ENCODE measurements at regions not wholly inside any gene's neighbourhood (a gene's known extent, or its start where the extent isn't known, plus 50 kb on each side); places are given as distances from the start of the nearest gene placed in this dataset.

DNA sequence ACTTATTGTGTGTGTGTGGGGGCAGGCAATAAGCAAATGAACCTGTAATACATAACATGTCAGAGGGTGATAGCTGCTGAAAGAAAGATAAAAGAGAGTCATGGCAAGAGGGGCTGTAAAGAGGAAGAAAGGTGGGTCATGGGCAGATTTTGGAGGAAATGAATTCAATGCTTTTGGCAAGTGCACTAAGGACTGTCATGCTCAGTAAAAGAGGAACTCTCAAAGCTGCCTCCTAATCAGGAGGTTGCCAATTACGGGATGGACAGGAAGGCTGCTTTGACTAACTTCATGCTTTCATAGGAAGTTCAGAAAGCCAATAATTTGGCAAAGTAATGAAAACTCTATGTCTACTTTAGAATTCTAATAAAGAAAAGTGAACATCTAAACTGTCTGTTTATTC is 401.2 kb downstream of the SH2D4B start:
- intact Hi-C loops (cut with DNase I; ENCODE audit: low total_unique reads) = no loop called here
- Histone ChIP-seq H3K9me3 (no peaks in the 10 kb centered on the region), H3K4me3 (no peak overlapping the region), H3K27me3 (no peaks in the 10 kb centered on the region), H3K4me1 (no peaks in the 10 kb centered on the region), H3K36me3 (no peaks in the 10 kb centered on the region), H3K27ac (no peak overlapping the region)
- DNase-seq (ENCODE audit: low spot score in 2 of 2) = no peak
- TF ChIP-seq POLR2A (IDR thresholded peaks at IDR 0.05) (no peak), POLR2AphosphoS5 (IDR thresholded peaks at IDR 0.05) (no peak)
- TF ChIP-seq, protein P1, sequence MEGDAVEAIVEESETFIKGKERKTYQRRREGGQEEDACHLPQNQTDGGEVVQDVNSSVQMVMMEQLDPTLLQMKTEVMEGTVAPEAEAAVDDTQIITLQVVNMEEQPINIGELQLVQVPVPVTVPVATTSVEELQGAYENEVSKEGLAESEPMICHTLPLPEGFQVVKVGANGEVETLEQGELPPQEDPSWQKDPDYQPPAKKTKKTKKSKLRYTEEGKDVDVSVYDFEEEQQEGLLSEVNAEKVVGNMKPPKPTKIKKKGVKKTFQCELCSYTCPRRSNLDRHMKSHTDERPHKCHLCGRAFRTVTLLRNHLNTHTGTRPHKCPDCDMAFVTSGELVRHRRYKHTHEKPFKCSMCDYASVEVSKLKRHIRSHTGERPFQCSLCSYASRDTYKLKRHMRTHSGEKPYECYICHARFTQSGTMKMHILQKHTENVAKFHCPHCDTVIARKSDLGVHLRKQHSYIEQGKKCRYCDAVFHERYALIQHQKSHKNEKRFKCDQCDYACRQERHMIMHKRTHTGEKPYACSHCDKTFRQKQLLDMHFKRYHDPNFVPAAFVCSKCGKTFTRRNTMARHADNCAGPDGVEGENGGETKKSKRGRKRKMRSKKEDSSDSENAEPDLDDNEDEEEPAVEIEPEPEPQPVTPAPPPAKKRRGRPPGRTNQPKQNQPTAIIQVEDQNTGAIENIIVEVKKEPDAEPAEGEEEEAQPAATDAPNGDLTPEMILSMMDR (IDR thresholded peaks at IDR 0.05) = no peak

DNA sequence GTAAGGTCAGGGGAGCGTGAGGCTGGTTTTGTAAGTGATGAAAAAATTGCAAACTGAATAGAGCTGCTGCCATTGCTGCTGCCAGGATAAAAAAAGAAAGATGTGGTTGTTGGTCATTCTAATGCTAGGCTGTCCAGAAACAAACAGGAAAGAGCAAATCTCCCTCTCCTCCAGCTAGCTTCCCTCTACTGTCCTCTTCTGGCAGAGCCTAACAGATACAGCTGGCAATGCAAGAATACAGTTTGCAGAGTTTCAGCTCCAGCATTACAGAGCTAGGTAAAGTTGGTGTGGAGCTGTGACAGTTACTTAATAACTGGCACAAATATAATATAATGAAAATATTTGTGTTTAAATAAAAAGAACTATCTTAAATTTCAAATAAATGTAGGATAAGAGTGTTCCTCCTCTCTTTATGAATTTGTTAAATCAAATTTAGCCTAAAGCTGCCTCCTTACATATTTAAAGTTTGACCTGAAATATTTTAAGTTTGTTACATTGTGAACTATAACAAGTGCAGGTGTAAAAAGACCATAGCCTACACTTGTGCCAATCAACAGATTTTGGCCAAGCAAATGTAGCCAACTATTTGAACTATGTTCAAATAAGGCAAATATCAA is 407.7 kb downstream of the SH2D4B start:
- Histone ChIP-seq H3K27ac (no peak overlapping the region), H3K9me3 (no peaks in the 10 kb centered on the region), H3K36me3 (no peaks in the 10 kb centered on the region), H3K4me1 (no peaks in the 10 kb centered on the region), H3K27me3 (no peaks in the 10 kb centered on the region), H3K4me3 (no peak overlapping the region)
- no peak for DNase-seq (ENCODE audit: low spot score in 2 of 2)
- intact Hi-C loops (cut with DNase I; ENCODE audit: low total_unique reads) = no loop called here
- TF ChIP-seq, protein P1 (IDR thresholded peaks at IDR 0.05) = peak in 2 of 3 donors; percentile 52 to 68
- TF ChIP-seq POLR2A (IDR thresholded peaks at IDR 0.05) = no peak

DNA sequence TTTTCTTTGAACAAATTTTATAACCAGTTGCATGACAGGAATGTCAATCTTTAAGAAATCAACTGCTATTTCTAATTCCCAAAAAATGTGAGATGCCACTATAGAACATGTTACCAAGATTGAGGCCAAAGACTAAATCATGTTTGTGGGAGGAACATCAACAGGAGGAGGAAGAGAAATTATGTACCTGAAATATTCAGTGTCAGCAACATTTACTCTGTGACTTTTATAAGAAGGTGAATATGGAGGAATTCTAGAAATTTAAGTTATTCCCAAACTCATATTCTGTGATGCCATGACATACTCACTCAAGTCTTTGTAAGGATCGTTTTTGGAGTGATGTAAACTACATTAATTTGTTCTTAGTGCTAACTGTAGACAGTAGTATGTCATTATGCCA is 408.4 kb downstream of the SH2D4B start:
- intact Hi-C loops (cut with DNase I; ENCODE audit: low total_unique reads) = no loop called here
- H3K4me1 ChIP-seq = no peaks in the 10 kb centered on the region
- H3K27ac ChIP-seq = peak overlapping the region in 1 of 2 donors; percentile 19
- H3K27me3 ChIP-seq = no peaks in the 10 kb centered on the region
- no peaks in the 10 kb centered on the region for H3K9me3 ChIP-seq
- DNase-seq (ENCODE audit: low spot score in 2 of 2) = no peak
- TF ChIP-seq POLR2AphosphoS5 (IDR thresholded peaks at IDR 0.05) (no peak), POLR2A (IDR thresholded peaks at IDR 0.05) (no peak)
- TF ChIP-seq, protein P1 (IDR thresholded peaks at IDR 0.05) = no peak
- no peaks in the 10 kb centered on the region for H3K36me3 ChIP-seq
- H3K4me3 ChIP-seq = no peak overlapping the region

DNA sequence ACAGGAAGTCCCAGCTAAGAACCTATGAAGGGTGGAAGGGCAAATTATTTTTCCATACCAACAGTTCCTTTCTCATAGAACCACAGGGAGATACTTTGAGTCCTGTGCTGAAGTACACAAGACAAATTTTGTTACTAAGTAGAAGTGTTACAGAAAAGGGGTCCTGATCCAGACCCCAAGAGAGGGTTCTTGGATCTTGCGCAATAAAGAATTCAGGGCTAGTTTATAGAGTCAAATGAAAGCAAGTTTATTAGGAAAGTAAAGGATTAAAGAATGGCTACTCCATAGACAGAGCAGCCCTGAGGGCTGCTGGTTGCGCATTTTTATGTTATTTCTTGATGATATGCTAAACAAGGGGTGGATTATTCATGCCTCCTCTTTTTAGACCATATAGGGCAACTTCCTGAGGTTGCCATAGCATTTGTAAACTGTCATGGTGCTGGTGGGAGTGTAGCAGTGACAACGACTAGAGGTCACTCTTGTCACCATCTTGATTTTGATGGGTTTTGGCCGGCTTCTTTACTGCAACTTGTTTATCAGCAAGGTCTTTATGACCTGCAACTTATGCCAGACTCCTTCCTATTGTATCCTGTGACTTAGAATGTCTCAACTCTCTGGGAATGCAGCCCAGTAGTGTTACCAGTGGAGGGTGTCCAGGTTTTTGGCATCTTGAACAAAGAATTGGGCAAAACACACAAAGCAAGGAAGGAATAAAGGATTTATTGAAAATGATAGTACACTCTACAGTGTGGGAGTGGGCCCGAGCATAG is 409.4 kb downstream of the SH2D4B start:
- Histone ChIP-seq H3K36me3 (no peaks in the 10 kb centered on the region), H3K4me1 (no peaks in the 10 kb centered on the region), H3K9me3 (no peaks in the 10 kb centered on the region), H3K4me3 (no peak overlapping the region), H3K27me3 (no peaks in the 10 kb centered on the region), H3K27ac (peak overlapping the region; percentile 10 to 58)
- intact Hi-C loops (cut with DNase I; ENCODE audit: low total_unique reads) = no loop called here
- no peak for DNase-seq (ENCODE audit: low spot score in 2 of 2)
- TF ChIP-seq POLR2A (IDR thresholded peaks at IDR 0.05) (no peak), POLR2AphosphoS5 (IDR thresholded peaks at IDR 0.05) (no peak)
- TF ChIP-seq, protein P1 (IDR thresholded peaks at IDR 0.05) = no peak

DNA sequence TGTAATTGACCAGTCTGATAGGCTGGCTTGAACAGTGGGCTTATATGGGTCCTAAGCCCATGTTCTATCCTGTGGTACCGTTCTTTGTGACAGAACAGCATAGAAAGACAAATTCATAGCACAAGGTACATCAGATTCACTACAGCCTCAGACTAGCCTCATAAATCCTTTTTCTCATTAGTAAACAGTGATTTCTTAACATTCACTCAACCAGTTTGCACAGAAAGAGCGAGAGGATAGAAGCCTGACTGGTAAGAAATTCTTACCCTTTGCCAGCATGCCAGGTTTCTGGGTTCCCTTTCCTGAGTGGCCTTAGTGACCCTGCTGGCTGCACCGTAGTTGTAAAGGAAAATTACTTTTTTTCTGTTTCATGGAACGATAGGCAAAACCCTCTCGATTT is 412.1 kb downstream of the SH2D4B start:
- no peaks in the 10 kb centered on the region for H3K36me3 ChIP-seq
- no peak overlapping the region for H3K4me3 ChIP-seq
- no peaks in the 10 kb centered on the region for H3K4me1 ChIP-seq
- H3K27me3 ChIP-seq = no peaks in the 10 kb centered on the region
- no peak for DNase-seq (ENCODE audit: low spot score in 2 of 2)
- intact Hi-C loops (cut with DNase I; ENCODE audit: low total_unique reads) = no loop called here
- no peaks in the 10 kb centered on the region for H3K9me3 ChIP-seq
- no peak for TF ChIP-seq POLR2A (IDR thresholded peaks at IDR 0.05)
- no peak for TF ChIP-seq POLR2AphosphoS5 (IDR thresholded peaks at IDR 0.05)
- TF ChIP-seq, protein P1 (IDR thresholded peaks at IDR 0.05) = no peak
- H3K27ac ChIP-seq = no peak overlapping the region

Data from breast epithelium (tissue), 4 donors.